ENCODE measurements at regions not wholly inside any gene's neighbourhood (a gene's known extent, or its start where the extent isn't known, plus 50 kb on each side); places are given as distances from the start of the nearest gene placed in this dataset.

DNA sequence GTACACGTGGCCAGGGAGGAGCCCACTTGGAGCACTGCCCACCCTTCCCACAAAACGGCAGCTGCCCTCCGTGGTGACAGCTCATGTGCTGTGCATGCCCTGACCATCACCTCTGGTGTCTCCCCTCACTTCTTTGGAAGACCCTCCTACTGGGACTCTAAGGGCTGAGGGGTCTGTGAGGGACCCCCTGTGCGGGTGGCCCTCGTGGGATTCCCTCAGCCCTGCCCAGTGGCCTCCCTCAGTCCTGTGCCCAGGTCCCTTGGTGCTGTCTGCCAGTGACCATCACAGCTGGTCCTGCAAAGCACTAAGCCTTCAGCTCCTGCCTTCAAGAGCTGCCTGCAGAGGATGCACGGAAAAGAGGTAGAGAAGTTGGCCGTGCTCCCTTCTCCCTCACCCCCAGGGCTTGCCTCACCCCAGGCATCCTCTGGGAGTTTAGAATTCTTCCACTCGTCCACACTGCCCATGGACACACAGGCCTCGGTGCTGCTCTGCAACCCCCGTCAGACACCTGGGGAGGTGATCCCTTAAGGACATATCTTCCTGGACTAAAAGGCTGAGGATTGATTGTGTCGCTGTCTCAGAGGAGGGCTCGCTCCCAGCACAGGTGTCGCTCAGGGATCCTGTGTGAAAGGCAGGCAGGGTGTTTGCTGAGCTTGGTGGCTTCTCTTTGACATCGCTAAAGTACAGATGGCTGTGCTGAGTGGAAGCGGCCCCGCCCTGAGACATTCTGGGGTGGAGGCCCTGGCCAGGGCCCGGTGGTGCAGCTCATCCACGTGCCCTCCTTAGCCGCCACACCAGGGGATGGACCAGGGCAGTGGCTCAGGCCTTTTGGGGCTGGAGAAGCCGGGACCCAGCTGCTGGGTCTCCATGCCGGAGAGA, 119.5 kb upstream of the FRMD1 start:
- TF ChIP-seq EZH2phosphoT487 (IDR thresholded peaks at IDR 0.05; ENCODE audit: borderline replicate concordance, low read depth, low read length), result no peak
- TF ChIP-seq, protein P1, sequence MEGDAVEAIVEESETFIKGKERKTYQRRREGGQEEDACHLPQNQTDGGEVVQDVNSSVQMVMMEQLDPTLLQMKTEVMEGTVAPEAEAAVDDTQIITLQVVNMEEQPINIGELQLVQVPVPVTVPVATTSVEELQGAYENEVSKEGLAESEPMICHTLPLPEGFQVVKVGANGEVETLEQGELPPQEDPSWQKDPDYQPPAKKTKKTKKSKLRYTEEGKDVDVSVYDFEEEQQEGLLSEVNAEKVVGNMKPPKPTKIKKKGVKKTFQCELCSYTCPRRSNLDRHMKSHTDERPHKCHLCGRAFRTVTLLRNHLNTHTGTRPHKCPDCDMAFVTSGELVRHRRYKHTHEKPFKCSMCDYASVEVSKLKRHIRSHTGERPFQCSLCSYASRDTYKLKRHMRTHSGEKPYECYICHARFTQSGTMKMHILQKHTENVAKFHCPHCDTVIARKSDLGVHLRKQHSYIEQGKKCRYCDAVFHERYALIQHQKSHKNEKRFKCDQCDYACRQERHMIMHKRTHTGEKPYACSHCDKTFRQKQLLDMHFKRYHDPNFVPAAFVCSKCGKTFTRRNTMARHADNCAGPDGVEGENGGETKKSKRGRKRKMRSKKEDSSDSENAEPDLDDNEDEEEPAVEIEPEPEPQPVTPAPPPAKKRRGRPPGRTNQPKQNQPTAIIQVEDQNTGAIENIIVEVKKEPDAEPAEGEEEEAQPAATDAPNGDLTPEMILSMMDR (conservative IDR thresholded peaks at IDR 0.05; ENCODE audit: low read length), result no peak
- no peak overlapping the region for H2AFZ ChIP-seq (ENCODE audit: low read length)
- H3K4me2 ChIP-seq (ENCODE audit: low read length), result no peak overlapping the region
- no peak overlapping the region for H3K4me3 ChIP-seq (ENCODE audit: low read depth, low read length, poor library complexity, severe bottlenecking)
- no peaks in the 10 kb centered on the region for H4K20me1 ChIP-seq (ENCODE audit: insufficient read depth, low read length)
- H3K9me3 ChIP-seq (ENCODE audit: low read length), result no peaks in the 10 kb centered on the region
- CTCF ChIA-PET (ENCODE audit: unreplicated experiment), result no interaction called here
- no TSS peak for BruUV-seq (replicated peaks)
- no peaks in the 10 kb centered on the region for H3K79me2 ChIP-seq (ENCODE audit: insufficient read depth, low read depth, low read length)
- H3K4me1 ChIP-seq (ENCODE audit: insufficient read depth, low read length, poor library complexity, severe bottlenecking), result no peaks in the 10 kb centered on the region
- H3K27ac ChIP-seq (ENCODE audit: low read depth, low read length, poor library complexity, severe bottlenecking), result no peak overlapping the region
- DNase-seq (ENCODE audit: low spot score), result no peak
- intact Hi-C loops (cut with micrococcal nuclease; ENCODE audit: unreplicated experiment), result no loop called here
- POLR2A ChIA-PET, result no interaction called here
- no peaks in the 10 kb centered on the region for H3K9me2 ChIP-seq (ENCODE audit: insufficient read depth, low read length)
- no peaks in the 10 kb centered on the region for H3K36me3 ChIP-seq (ENCODE audit: insufficient read depth, low read length)

DNA sequence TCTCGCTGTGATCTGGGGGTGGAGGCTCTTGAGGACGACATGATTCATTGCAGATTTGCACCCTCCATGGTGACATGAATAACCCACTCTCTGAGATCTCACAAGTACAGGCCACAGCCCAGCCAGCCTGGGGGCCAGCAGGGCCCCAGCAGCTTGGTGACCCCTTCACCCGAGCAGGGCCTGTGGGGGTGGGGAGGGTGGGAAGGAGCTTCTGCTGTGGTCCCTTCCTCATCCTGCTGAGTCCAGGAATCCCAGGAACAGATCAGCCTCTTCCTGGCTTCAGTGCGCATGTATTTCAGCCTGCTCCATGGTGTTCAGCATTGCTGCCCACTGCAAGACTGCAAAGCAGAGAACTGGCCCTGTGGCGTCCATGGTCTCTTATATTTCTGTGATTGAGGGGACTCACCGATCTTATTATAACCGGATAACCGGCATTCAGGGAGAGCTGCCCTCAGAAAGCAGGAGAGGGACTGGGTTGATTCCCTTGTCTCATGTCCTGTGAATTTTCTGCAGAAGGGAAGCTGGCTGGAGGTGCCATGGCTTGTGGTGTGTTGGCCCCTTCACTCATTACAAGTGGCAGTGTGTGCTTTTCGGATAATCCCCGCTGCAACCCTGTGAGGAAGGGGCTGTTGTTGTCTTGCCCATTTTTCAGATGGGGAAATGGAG, 118.8 kb upstream of the FRMD1 start:
- POLR2A ChIA-PET, result no interaction called here
- TF ChIP-seq EZH2phosphoT487 (IDR thresholded peaks at IDR 0.05; ENCODE audit: borderline replicate concordance, low read depth, low read length), result no peak
- TF ChIP-seq, protein P1 (conservative IDR thresholded peaks at IDR 0.05; ENCODE audit: low read length), result no peak

More for the DNA sequence above, 118.8 kb upstream of the FRMD1 start:
- DNase-seq (ENCODE audit: low spot score), result no peak
- Histone ChIP-seq H2AFZ (ENCODE audit: low read length) (no peak overlapping the region), H3K9me2 (ENCODE audit: insufficient read depth, low read length) (no peaks in the 10 kb centered on the region), H3K4me2 (ENCODE audit: low read length) (no peak overlapping the region), H3K36me3 (ENCODE audit: insufficient read depth, low read length) (no peaks in the 10 kb centered on the region), H3K4me1 (ENCODE audit: insufficient read depth, low read length, poor library complexity, severe bottlenecking) (no peaks in the 10 kb centered on the region), H3K27ac (ENCODE audit: low read depth, low read length, poor library complexity, severe bottlenecking) (no peak overlapping the region), H4K20me1 (ENCODE audit: insufficient read depth, low read length) (no peaks in the 10 kb centered on the region), H3K79me2 (ENCODE audit: insufficient read depth, low read depth, low read length) (no peaks in the 10 kb centered on the region), H3K4me3 (ENCODE audit: low read depth, low read length, poor library complexity, severe bottlenecking) (no peak overlapping the region), H3K9me3 (ENCODE audit: low read length) (no peaks in the 10 kb centered on the region)
- no TSS peak for BruUV-seq (replicated peaks)
- intact Hi-C loops (cut with micrococcal nuclease; ENCODE audit: unreplicated experiment), result no loop called here
- CTCF ChIA-PET (ENCODE audit: unreplicated experiment), result no interaction called here
